Bronchial epithelial cell (primary cell): ENCODE measurements at regions not wholly inside any gene's neighbourhood (a gene's known extent, or its start where the extent isn't known, plus 50 kb on each side); places are given as distances from the start of the nearest gene placed in this dataset.

Source experiments
- DNase-seq: peaks from one replicate; pipeline ENCODE4 v3.0.0-alpha.2; 2010; ENCODE audit warnings: low read depth
- FAIRE-seq: peaks from 2 replicates; lab custom pipeline; 2011; peaks lifted over from hg19 to GRCh38; lab: Jason Lieb, UNC
- H3K27me3 ChIP-seq: 2 replicates; pipeline ENCODE4 v1.5.1; 2011; ENCODE audit warnings: low read length; ENCODE audit not compliant: control insufficient read depth, insufficient read depth
- H3K36me3 ChIP-seq: 2 replicates; pipeline ENCODE4 v1.5.1; 2011; ENCODE audit warnings: low read length; ENCODE audit not compliant: control insufficient read depth, insufficient read depth
- H3K4me3 ChIP-seq: 2 replicates; pipeline ENCODE4 v1.5.1; 2011; ENCODE audit warnings: mild to moderate bottlenecking, low read depth, low read length, control low read depth
- TF ChIP-seq, protein P1 (sequence below): IDR thresholded peaks from 2 replicates; pipeline ENCODE4 v1.5.1; 2011; ENCODE audit warnings: mild to moderate bottlenecking, moderate library complexity, low read length, control low read depth, inconsistent platforms; ENCODE audit not compliant: insufficient read depth, severe bottlenecking

GRCh38 chr6:103672169-103672568 lies 1187.5 kb downstream of the HACE1 start:
- H3K36me3 ChIP-seq, result no peaks in the 10 kb centered on the region
- no peaks in the 10 kb centered on the region for H3K27me3 ChIP-seq
- DNase-seq (peak; percentile 8), FAIRE-seq (no peak)
- TF ChIP-seq, protein P1, sequence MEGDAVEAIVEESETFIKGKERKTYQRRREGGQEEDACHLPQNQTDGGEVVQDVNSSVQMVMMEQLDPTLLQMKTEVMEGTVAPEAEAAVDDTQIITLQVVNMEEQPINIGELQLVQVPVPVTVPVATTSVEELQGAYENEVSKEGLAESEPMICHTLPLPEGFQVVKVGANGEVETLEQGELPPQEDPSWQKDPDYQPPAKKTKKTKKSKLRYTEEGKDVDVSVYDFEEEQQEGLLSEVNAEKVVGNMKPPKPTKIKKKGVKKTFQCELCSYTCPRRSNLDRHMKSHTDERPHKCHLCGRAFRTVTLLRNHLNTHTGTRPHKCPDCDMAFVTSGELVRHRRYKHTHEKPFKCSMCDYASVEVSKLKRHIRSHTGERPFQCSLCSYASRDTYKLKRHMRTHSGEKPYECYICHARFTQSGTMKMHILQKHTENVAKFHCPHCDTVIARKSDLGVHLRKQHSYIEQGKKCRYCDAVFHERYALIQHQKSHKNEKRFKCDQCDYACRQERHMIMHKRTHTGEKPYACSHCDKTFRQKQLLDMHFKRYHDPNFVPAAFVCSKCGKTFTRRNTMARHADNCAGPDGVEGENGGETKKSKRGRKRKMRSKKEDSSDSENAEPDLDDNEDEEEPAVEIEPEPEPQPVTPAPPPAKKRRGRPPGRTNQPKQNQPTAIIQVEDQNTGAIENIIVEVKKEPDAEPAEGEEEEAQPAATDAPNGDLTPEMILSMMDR, result no peak
- H3K4me3 ChIP-seq, result no peak overlapping the region

- TF ChIP-seq, protein P1, result no peak
- no peak for DNase-seq
- FAIRE-seq, result no peak
- Histone ChIP-seq H3K36me3 (no peaks in the 10 kb centered on the region), H3K27me3 (no peaks in the 10 kb centered on the region), H3K4me3 (no peak overlapping the region)
Measured at GRCh38 chr6:103629613-103630012, 1230.1 kb downstream of the HACE1 start.

DNA sequence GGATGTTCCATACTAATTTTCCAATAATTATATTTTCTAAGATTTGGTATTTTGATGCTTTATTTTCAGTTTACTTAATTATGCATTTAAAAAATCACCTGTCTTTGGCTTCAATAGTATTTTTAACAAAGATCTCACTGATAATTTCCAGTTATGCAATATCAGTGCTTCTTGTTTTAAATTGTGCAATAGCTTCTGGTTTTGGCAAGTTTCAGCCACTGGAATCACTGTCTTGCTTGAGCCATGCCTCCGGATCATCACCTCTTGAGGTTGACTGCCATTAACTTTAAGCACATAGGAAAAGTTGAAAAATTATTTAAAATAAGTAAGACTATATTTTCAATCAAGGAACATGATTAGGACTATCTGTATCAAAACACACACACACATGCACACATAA lies 1242.1 kb downstream of the HACE1 start:
- FAIRE-seq (no peak), DNase-seq (no peak)
- H3K4me3 ChIP-seq, result no peak overlapping the region
- H3K27me3 ChIP-seq, result no peaks in the 10 kb centered on the region
- TF ChIP-seq, protein P1, result no peak
- H3K36me3 ChIP-seq, result no peaks in the 10 kb centered on the region

- no peak for DNase-seq
- no peak overlapping the region for H3K4me3 ChIP-seq
- H3K27me3 ChIP-seq, result no peaks in the 10 kb centered on the region
- no peaks in the 10 kb centered on the region for H3K36me3 ChIP-seq
- TF ChIP-seq, protein P1, result no peak
- no peak for FAIRE-seq
Measured at GRCh38 chr6:103587722-103588121, 1272.0 kb downstream of the HACE1 start.

DNA sequence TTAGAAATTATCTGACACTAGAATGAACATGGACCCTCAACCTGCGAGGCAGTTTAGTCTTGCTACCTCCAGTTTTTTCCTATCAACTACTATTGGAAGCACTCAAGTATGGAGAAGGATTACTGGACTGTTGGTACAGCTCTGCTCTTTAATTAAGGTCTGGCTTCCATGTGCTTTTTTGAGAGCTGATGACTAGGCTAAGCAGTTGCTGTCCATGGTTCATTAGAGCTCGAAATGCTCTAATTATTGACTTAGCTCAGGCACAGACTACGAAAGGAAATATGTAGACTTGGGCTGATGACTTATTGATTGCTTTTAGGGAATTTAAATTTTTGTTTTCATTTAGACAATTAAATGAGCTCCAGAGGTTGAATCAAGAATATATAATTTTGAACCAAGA lies 1281.6 kb downstream of the HACE1 start:
- Histone ChIP-seq H3K27me3 (no peaks in the 10 kb centered on the region), H3K4me3 (no peak overlapping the region), H3K36me3 (no peaks in the 10 kb centered on the region)
- no peak for DNase-seq
- FAIRE-seq, result no peak
- TF ChIP-seq, protein P1, result no peak

GRCh38 chr6:103570431-103570830 lies 1289.3 kb downstream of the HACE1 start:
- FAIRE-seq (no peak), DNase-seq (peak; percentile 56)
- TF ChIP-seq, protein P1, result no peak
- Histone ChIP-seq H3K27me3 (no peaks in the 10 kb centered on the region), H3K36me3 (no peaks in the 10 kb centered on the region), H3K4me3 (no peak overlapping the region)
